Liver (tissue), 9 donors: ENCODE measurements at regions not wholly inside any gene's neighbourhood (a gene's known extent, or its start where the extent isn't known, plus 50 kb on each side); places are given as distances from the start of the nearest gene placed in this dataset. TPM values are rescaled to one million over a fixed set of nuclear protein-coding genes. Genes with fewer than 3 reads are reported as not detected.
"Not testable (repeated sequence)": the region's sequence is repeated elsewhere in the genome, so short reads cannot be mapped to it uniquely, and the experiment has no call there.

Experiments used
- DNase-seq: peaks from one replicate; pipeline ENCODE4 v3.0.0-alpha.2; 2017; ENCODE audit warnings: low spot score
- H3K27ac ChIP-seq, 2 donors: one replicate each; pipeline ENCODE4 v1.7.0; 2013; ENCODE audit warnings: inconsistent platforms in 2 of 2, low read length in 2 of 2, control low read depth in 1 of 2, low read depth in 1 of 2, mild to moderate bottlenecking in 1 of 2
- H3K27me3 ChIP-seq, 4 donors: one replicate each; pipeline versions ENCODE4 v1.6.1 to v1.7.0; 2013; ENCODE audit warnings: low read length in 3 of 4, inconsistent platforms in 1 of 4, mild to moderate bottlenecking in 1 of 4, moderate library complexity in 1 of 4; ENCODE audit not compliant: control insufficient read depth in 4 of 4, insufficient read depth in 4 of 4
- H3K36me3 ChIP-seq, 4 donors: one replicate each; pipeline versions ENCODE4 v1.6.1 to v1.7.0; 2013; ENCODE audit warnings: low read length in 3 of 4, mild to moderate bottlenecking in 3 of 4, low read depth in 1 of 4, moderate library complexity in 1 of 4; ENCODE audit not compliant: control insufficient read depth in 4 of 4, insufficient read depth in 3 of 4
- H3K4me1 ChIP-seq, 4 donors: one replicate each; pipeline versions ENCODE4 v1.6.1 to v1.7.0; 2013; ENCODE audit warnings: low read length in 3 of 4, mild to moderate bottlenecking in 3 of 4, moderate library complexity in 1 of 4; ENCODE audit not compliant: control insufficient read depth in 4 of 4, insufficient read depth in 4 of 4
- H3K4me3 ChIP-seq, 3 donors: one replicate each; pipeline versions ENCODE4 v1.6.1 to v1.7.0; 2013; ENCODE audit warnings: low read length in 3 of 3, control low read depth in 1 of 3, low read depth in 1 of 3, mild to moderate bottlenecking in 1 of 3
- H3K9ac ChIP-seq, 2 donors: one replicate each; pipeline ENCODE4 v1.7.0; 2013; ENCODE audit warnings: low read length in 2 of 2, mild to moderate bottlenecking in 2 of 2, moderate library complexity in 2 of 2, control low read depth in 1 of 2, low read depth in 1 of 2
- H3K9me3 ChIP-seq, 4 donors: one replicate each; pipeline versions ENCODE4 v1.6.1 to v1.7.0; 2013; ENCODE audit warnings: low read length in 3 of 4; ENCODE audit not compliant: control insufficient read depth in 4 of 4
- CTCF ChIP-seq: fragments of 150-350 bp; IDR thresholded peaks from 2 replicates; pipeline ENCODE4 v1.5.1; 2017; ENCODE audit warnings: improper control_type of control experiment, low read depth, low read length; ENCODE audit not compliant: missing input control
- FOXA1 ChIP-seq: IDR thresholded peaks from 2 replicates; pipeline ENCODE4 v1.6.1; 2016; ENCODE audit warnings: antibody characterized with exemption
- FOXA2 ChIP-seq: IDR thresholded peaks from 2 replicates; pipeline ENCODE4 v1.6.1; 2016; ENCODE audit warnings: antibody characterized with exemption
- GABPA ChIP-seq, 2 donors: IDR thresholded peaks in 1 of 2; conservative IDR thresholded peaks in 1 of 2; 2 replicates each; pipeline ENCODE4 v1.6.1; 2016; ENCODE audit warnings: antibody characterized with exemption in 2 of 2, mild to moderate bottlenecking in 1 of 2, moderate library complexity in 1 of 2
- HNF4A ChIP-seq, 2 donors: conservative IDR thresholded peaks; 2 replicates each; pipeline ENCODE4 v1.6.1; 2016; ENCODE audit warnings: antibody characterized with exemption in 2 of 2, mild to moderate bottlenecking in 2 of 2
- HNF4G ChIP-seq: IDR thresholded peaks from 2 replicates; pipeline ENCODE4 v1.6.1; 2016; ENCODE audit warnings: antibody characterized with exemption
- JUND ChIP-seq, 2 donors: IDR thresholded peaks; 2 replicates each; pipeline ENCODE4 v1.6.1; 2016; ENCODE audit warnings: antibody characterized with exemption in 2 of 2
- MAX ChIP-seq: IDR thresholded peaks from 2 replicates; pipeline ENCODE4 v1.6.1; 2016; ENCODE audit warnings: antibody characterized with exemption
- NR2F2 ChIP-seq: IDR thresholded peaks from 2 replicates; pipeline ENCODE4 v1.6.1; 2016; ENCODE audit warnings: antibody characterized with exemption
- RAD21 ChIP-seq, 2 donors: IDR thresholded peaks; 2 replicates each; pipeline ENCODE4 v1.6.1; 2016; ENCODE audit warnings: antibody characterized with exemption in 2 of 2, mild to moderate bottlenecking in 2 of 2
- REST ChIP-seq: IDR thresholded peaks from 2 replicates; pipeline ENCODE4 v1.6.1; 2016; ENCODE audit warnings: antibody characterized with exemption, mild to moderate bottlenecking
- RXRA ChIP-seq, 2 donors: IDR thresholded peaks; 2 replicates each; pipeline ENCODE4 v1.6.1; 2017 to 2018; ENCODE audit warnings: antibody characterized with exemption in 2 of 2, mild to moderate bottlenecking in 1 of 2
- SP1 ChIP-seq: IDR thresholded peaks from 2 replicates; pipeline ENCODE4 v1.6.1; 2018; ENCODE audit warnings: antibody characterized with exemption, mild to moderate bottlenecking
- TAF1 ChIP-seq: conservative IDR thresholded peaks from 2 replicates; pipeline ENCODE4 v1.6.1; 2016; ENCODE audit warnings: antibody characterized with exemption, mild to moderate bottlenecking
- YY1 ChIP-seq: IDR thresholded peaks from 2 replicates; pipeline ENCODE4 v1.6.1; 2016; ENCODE audit warnings: antibody characterized with exemption, mild to moderate bottlenecking
- WGBS: extraction: QIAGEN DNeasy Blood & Tissue Kit; methylation state at CpG from one replicate; pipeline ENCODE4 v1.1.7; 2013; 5-methylcytosine and 5-hydroxymethylcytosine counted together
- small RNA-seq: library from RNA; depleted of rRNA; stranded (forward); fragments of <200 nt; gene quantifications from one replicate; pipeline ENCODE3, GENCODE V24; 2014
- donor health status: healthy.
- donor health status: healthy.
- donor health status: healthy.
- donor health status: healthy.
- donor health status: healthy.

GRCh38 chr4:150021483-150021882, 56.8 kb upstream of the DCLK2 start:
- H3K27me3 ChIP-seq: no peaks in the 10 kb centered on the region
- H3K4me1 ChIP-seq: peaks cover 0 to 5% (median 0%) of the 10 kb centered on the region in 4 donors
- no peaks in the 10 kb centered on the region for H3K9me3 ChIP-seq
- WGBS: 91% methylated on average over 1 of the region's 1 CpG
- H3K36me3 ChIP-seq: no peaks in the 10 kb centered on the region
- no peak for TF ChIP-seq CTCF
- no peak for TF ChIP-seq RXRA (IDR thresholded peaks at IDR 0.05)
- no peak for TF ChIP-seq HNF4G
- TF ChIP-seq FOXA2: no peak
- DNase-seq: no peak
- no peak overlapping the region for H3K27ac ChIP-seq
- H3K9ac ChIP-seq: no peak overlapping the region
- H3K4me3 ChIP-seq: no peak overlapping the region

- Histone ChIP-seq H3K36me3 (no peaks in the 10 kb centered on the region), H3K9ac (no peak overlapping the region), H3K9me3 (peaks cover 3 to 13% (median 5%) of the 10 kb centered on the region in 4 donors), H3K4me1 (no peaks in the 10 kb centered on the region), H3K27ac (no peak overlapping the region), H3K4me3 (no peak overlapping the region), H3K27me3 (no peaks in the 10 kb centered on the region)
- 96% methylated on average over 2 of the region's 2 CpGs for WGBS
- DNase-seq: no peak
- TF ChIP-seq MAX: no peak
- TF ChIP-seq NR2F2: no peak
- TF ChIP-seq GABPA (IDR thresholded peaks at IDR 0.05 in 1 of 2, conservative IDR thresholded peaks at IDR 0.05 in 1 of 2): no peak
- no peak for TF ChIP-seq HNF4G
- TF ChIP-seq TAF1: no peak
- no peak for TF ChIP-seq REST
- TF ChIP-seq YY1: no peak
- no peak for TF ChIP-seq JUND (IDR thresholded peaks at IDR 0.05)
- no peak for TF ChIP-seq RXRA (IDR thresholded peaks at IDR 0.05)
- no peak for TF ChIP-seq HNF4A (conservative IDR thresholded peaks at IDR 0.05)
- no peak for TF ChIP-seq RAD21 (IDR thresholded peaks at IDR 0.05)
- no peak for TF ChIP-seq SP1
- TF ChIP-seq FOXA1: no peak
These were observed 54.8 kb upstream of the DCLK2 start for GRCh38 chr4:150023489-150023888.

- not testable (repeated sequence) for H3K27me3 ChIP-seq, DNase-seq, H3K4me1 ChIP-seq, H3K9ac ChIP-seq, H3K36me3 ChIP-seq, H3K4me3 ChIP-seq, H3K27ac ChIP-seq
- peaks cover 3 to 13% (median 5%) of the 10 kb centered on the region in 4 donors for H3K9me3 ChIP-seq
These were observed 51.3 kb upstream of the DCLK2 start for GRCh38 chr4:150026987-150027386.

Small RNAs in the stretch of these regions (small RNA-seq; reads per million reads assigned to genes)
- gene RNA5SP167: not detected
- gene RNU6-1230P: not detected
